Prostate gland (tissue), 2 donors: ENCODE measurements at regions not wholly inside any gene's neighbourhood (a gene's known extent, or its start where the extent isn't known, plus 50 kb on each side); places are given as distances from the start of the nearest gene placed in this dataset.

Source experiments
- POLR2A ChIP-seq: fragments of 450-650 bp; IDR thresholded peaks from one replicate; pipeline ENCODE4 v1.6.1; 2016; ENCODE audit warnings: antibody characterized with exemption, mild to moderate bottlenecking
- POLR2AphosphoS5 ChIP-seq: sonication (generic); formaldehyde crosslinking; IDR thresholded peaks from one replicate; pipeline ENCODE4 v1.6.1; 2017; ENCODE audit warnings: antibody characterized with exemption
- TF ChIP-seq, protein P1 (sequence below), 4 experiments: fragments of 200-600 bp in 2 of 4; fragments of 450-650 bp in 2 of 4; sonication (generic) in 2 of 4; IDR thresholded peaks; 1 replicate in 3 of 4; 2 replicates in 1 of 4; pipeline ENCODE4 v1.5.1; 2016 to 2019; ENCODE audit warnings: antibody characterized with exemption in 4 of 4, mild to moderate bottlenecking in 2 of 4, moderate library complexity in 2 of 4

DNA sequence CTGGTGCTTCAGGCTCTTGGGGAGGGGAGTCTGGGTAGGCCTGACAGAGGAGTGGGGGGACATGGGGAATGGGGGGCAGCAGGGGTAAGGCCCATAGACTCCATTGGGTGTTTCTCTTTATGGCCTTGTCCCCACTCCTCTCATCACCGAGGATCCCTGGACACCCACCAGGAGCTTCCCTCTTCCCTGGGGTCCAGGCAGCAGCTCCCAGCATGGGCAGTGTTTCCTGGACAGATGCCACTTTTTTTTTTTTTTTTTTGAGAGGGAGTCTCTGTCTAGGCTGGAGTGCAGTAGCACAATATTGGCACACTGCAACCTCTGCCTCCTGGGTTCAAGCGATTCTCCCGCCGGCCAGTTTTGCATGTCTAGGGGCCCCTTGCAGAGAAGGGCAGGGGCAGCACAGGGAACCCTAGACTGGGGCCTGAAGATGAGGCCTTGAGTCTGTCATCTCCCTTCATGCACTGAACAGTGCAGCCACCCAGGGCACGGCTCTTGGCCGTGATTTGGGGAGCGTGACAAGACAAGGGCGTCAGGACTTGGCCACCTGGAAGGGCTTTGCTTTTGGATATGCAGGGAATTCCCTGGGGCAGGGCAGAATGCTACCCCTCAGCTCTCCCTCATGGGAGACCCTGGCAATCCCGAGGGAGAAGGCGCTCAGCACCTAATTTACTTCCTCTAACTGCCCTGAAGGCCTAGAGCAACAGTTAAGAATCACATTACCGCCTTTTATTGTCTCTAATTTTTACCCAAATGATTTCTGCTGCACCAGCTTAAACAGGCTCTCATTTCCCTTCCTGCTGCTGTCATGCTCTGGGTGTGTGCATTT is 213.9 kb upstream of the ZNF536 start:
- TF ChIP-seq, protein P1, sequence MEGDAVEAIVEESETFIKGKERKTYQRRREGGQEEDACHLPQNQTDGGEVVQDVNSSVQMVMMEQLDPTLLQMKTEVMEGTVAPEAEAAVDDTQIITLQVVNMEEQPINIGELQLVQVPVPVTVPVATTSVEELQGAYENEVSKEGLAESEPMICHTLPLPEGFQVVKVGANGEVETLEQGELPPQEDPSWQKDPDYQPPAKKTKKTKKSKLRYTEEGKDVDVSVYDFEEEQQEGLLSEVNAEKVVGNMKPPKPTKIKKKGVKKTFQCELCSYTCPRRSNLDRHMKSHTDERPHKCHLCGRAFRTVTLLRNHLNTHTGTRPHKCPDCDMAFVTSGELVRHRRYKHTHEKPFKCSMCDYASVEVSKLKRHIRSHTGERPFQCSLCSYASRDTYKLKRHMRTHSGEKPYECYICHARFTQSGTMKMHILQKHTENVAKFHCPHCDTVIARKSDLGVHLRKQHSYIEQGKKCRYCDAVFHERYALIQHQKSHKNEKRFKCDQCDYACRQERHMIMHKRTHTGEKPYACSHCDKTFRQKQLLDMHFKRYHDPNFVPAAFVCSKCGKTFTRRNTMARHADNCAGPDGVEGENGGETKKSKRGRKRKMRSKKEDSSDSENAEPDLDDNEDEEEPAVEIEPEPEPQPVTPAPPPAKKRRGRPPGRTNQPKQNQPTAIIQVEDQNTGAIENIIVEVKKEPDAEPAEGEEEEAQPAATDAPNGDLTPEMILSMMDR (IDR thresholded peaks at IDR 0.05) = no peak
- TF ChIP-seq POLR2AphosphoS5 (no peak), POLR2A (no peak)
